K562 (cell line): ENCODE measurements at regions not wholly inside any gene's neighbourhood (a gene's known extent, or its start where the extent isn't known, plus 50 kb on each side); places are given as distances from the start of the nearest gene placed in this dataset.

ENCODE experiments used
- ATAC-seq: fragments of 200-7000 bp; cut with Tn5 transposase; 3 replicates; pipeline ENCODE4 v1.9.1; 2020; ENCODE audit warnings: moderate library complexity
- BruUV-seq: library from RNA; stranded (reverse); fragments of 400-500 nt; replicated peaks from 2 replicates; lab custom pipeline; 2021; lab: Mats Ljungman, UMichigan
- CTCF ChIA-PET: fragments of 300-600 bp; formaldehyde crosslinking; extraction: SDS; loops from one replicate; lab custom pipeline; 2021; ENCODE audit warnings: low intra/inter-chr PET ratio; lab: Yijun Ruan, JAX
- POLR2A ChIA-PET: fragments of 300-600, 350-650 bp; sonication (Branson Sonifier 250); formaldehyde crosslinking; extraction: SDS; loops from one replicate; lab custom pipeline; 2021; ENCODE audit warnings: antibody characterized with exemption, inconsistent platforms; lab: Yijun Ruan, JAX
- DNase-seq, 4 experiments: peaks; one replicate each; pipeline versions ENCODE4 v3.0.0 to v3.0.0-alpha.2; 2011 to 2018; ENCODE audit warnings: low spot score in 3 of 4, mixed read lengths in 3 of 4; ENCODE audit errors: extremely low read depth in 1 of 4
- FAIRE-seq: peaks from 2 replicates; lab custom pipeline; 2011; peaks lifted over from hg19 to GRCh38; lab: Jason Lieb, UNC
- H2AFZ ChIP-seq: 2 replicates; pipeline ENCODE4 v1.6.0; 2011; ENCODE audit warnings: low read depth, low read length, control low read depth, inconsistent platforms
- H3K27ac ChIP-seq: fragments of 200-600 bp; 3 replicates; pipeline ENCODE4 v1.8.0; 2011; ENCODE audit warnings: low read depth, mild to moderate bottlenecking, control low read depth, inconsistent platforms, low read length, moderate library complexity, mixed read lengths; ENCODE audit errors: extremely low read depth
- H3K27me3 ChIP-seq, 2 experiments: fragments of 300-600 bp in 1 of 2; 2 replicates in 1 of 2; 3 replicates in 1 of 2; pipeline versions ENCODE4 v1.6.0 to v1.8.0; 2011; ENCODE audit warnings: inconsistent platforms in 2 of 2, low read length in 2 of 2, mild to moderate bottlenecking in 1 of 2, mixed read lengths in 1 of 2, moderate library complexity in 1 of 2; ENCODE audit not compliant: control insufficient read depth in 2 of 2, insufficient read depth in 2 of 2
- H3K36me3 ChIP-seq: fragments of 300-600 bp; 3 replicates; pipeline ENCODE4 v1.8.0; 2011; ENCODE audit warnings: mild to moderate bottlenecking, low read length, inconsistent platforms; ENCODE audit not compliant: control insufficient read depth, insufficient read depth
- H3K4me1 ChIP-seq, 2 experiments: fragments of 200-600 bp in 1 of 2; replicated peaks in 1 of 2; 2 replicates in 1 of 2; 3 replicates in 1 of 2; pipeline versions ENCODE4 v1.5.1 to v1.8.0; 2011; ENCODE audit warnings: inconsistent platforms in 2 of 2, low read length in 2 of 2, mild to moderate bottlenecking in 1 of 2, mixed read lengths in 1 of 2, moderate library complexity in 1 of 2; ENCODE audit not compliant: control insufficient read depth in 2 of 2, insufficient read depth in 2 of 2
- H3K4me2 ChIP-seq: 2 replicates; pipeline ENCODE4 v1.6.1; 2011; ENCODE audit warnings: low read length, control low read depth, inconsistent platforms, mixed read lengths; ENCODE audit not compliant: insufficient read depth
- H3K4me3 ChIP-seq: fragments of 200-600 bp; sonication (generic), shearing (Covaris generic); 2 replicates; pipeline ENCODE4 v1.5.1; 2016; ENCODE audit warnings: control low read depth, inconsistent platforms
- H3K79me2 ChIP-seq: fragments of 200-600 bp; 3 replicates; pipeline ENCODE4 v1.8.0; 2011; ENCODE audit warnings: low read length, inconsistent platforms; ENCODE audit not compliant: control insufficient read depth, insufficient read depth
- H3K9ac ChIP-seq, 2 experiments: 2 replicates each; pipeline versions ENCODE4 v1.6.0 to v1.6.1; 2011; ENCODE audit warnings: low read depth in 2 of 2, low read length in 2 of 2, control low read depth in 1 of 2, inconsistent platforms in 1 of 2, mild to moderate bottlenecking in 1 of 2, mixed read lengths in 1 of 2; ENCODE audit not compliant: insufficient read depth in 1 of 2
- H3K9me1 ChIP-seq: one replicate; pipeline ENCODE4 v1.6.0; 2011; ENCODE audit warnings: inconsistent platforms, mild to moderate bottlenecking, low read length, moderate library complexity; ENCODE audit not compliant: control insufficient read depth, insufficient read depth
- H3K9me3 ChIP-seq: replicated peaks from 2 replicates; pipeline ENCODE4 v1.5.1; 2011; ENCODE audit warnings: low read depth, low read length, inconsistent platforms; ENCODE audit not compliant: control insufficient read depth, insufficient read depth
- H4K20me1 ChIP-seq: replicated peaks from 2 replicates; pipeline ENCODE4 v1.6.1; 2011; ENCODE audit warnings: low read length, inconsistent platforms, mixed read lengths; ENCODE audit not compliant: control insufficient read depth, insufficient read depth
- CTCF ChIP-seq, 3 experiments: IDR thresholded peaks in 2 of 3; conservative IDR thresholded peaks in 1 of 3; 2 replicates each; pipeline ENCODE4 v1.5.1; 2011 to 2012; ENCODE audit warnings: low read length in 3 of 3, mild to moderate bottlenecking in 3 of 3, control low read depth in 2 of 3, improper control_type of control experiment in 1 of 3, inconsistent platforms in 1 of 3, low read depth in 1 of 3, mixed read lengths in 1 of 3, moderate library complexity in 1 of 3; ENCODE audit not compliant: insufficient read depth in 2 of 3
- ETV1 ChIP-seq: fragments of 450-650 bp; conservative IDR thresholded peaks from 2 replicates; pipeline ENCODE4 v1.6.1; 2016; ENCODE audit warnings: missing genetic modification characterization, control low read depth, low read depth, missing compliant biosample characterization
- ETV5 ChIP-seq: sonication (generic); formaldehyde crosslinking; IDR thresholded peaks from 2 replicates; pipeline ENCODE4 v1.4.0; 2020; ENCODE audit warnings: low read depth, mild to moderate bottlenecking, missing genetic modification reagents
- KLF1 ChIP-seq: fragments of 450-650 bp; IDR thresholded peaks from 2 replicates; pipeline ENCODE4 v1.6.1; 2016; ENCODE audit warnings: missing genetic modification characterization, missing compliant biosample characterization
- SIRT6 ChIP-seq: IDR thresholded peaks from one replicate; pipeline ENCODE4 v1.6.1; 2012; ENCODE audit warnings: low read depth, mild to moderate bottlenecking, control low read depth, inconsistent platforms, low read length, moderate library complexity
- SMARCC2 ChIP-seq: fragments of 450-650 bp; IDR thresholded peaks from 2 replicates; pipeline ENCODE4 v1.6.1; 2017; ENCODE audit warnings: antibody characterized with exemption, moderate library complexity, mild to moderate bottlenecking, low read depth
- WGBS: fragments of 100-300 bp; shearing (Covaris generic); methylation state at CpG from one replicate; pipeline ENCODE4 v1.1.6; 2016; ENCODE audit warnings: low coverage, mixed read lengths; ENCODE audit not compliant: insufficient coverage; ENCODE audit errors: missing lambda C conversion rate; 5-methylcytosine and 5-hydroxymethylcytosine counted together
- in situ Hi-C: fragments of 300-500 bp; cut with MboI; formaldehyde crosslinking; loops from 4 replicates; pipeline ENCODE4 v1.15.0; 2018; ENCODE audit warnings: inconsistent platforms, mixed read lengths
- intact Hi-C: fragments of 100-400 bp; cut with micrococcal nuclease; formaldehyde crosslinking; loops from 2 replicates; pipeline ENCODE4 v1.14.2; 2022

GRCh38 chr4:81356621-81357020, 115.1 kb downstream of the RASGEF1B start:
- FAIRE-seq: no peak
- H3K9ac ChIP-seq: no peak overlapping the region
- no peaks in the 10 kb centered on the region for H3K9me1 ChIP-seq
- TF ChIP-seq CTCF (IDR thresholded peaks at IDR 0.05 in 2 of 3, conservative IDR thresholded peaks at IDR 0.05 in 1 of 3; ENCODE audit: insufficient read depth in 2 of 3, low read depth in 1 of 3, low read length in 3 of 3): no peak
- TF ChIP-seq KLF1 (tag): no peak
- no peak for TF ChIP-seq ETV1 (tag)
- no peak for TF ChIP-seq SIRT6
- no peak for TF ChIP-seq SMARCC2
- TF ChIP-seq ETV5: no peak
- 7% methylated on average over 1 of the region's 1 CpG for WGBS
- H3K4me3 ChIP-seq: no peak overlapping the region
- intact Hi-C loops (no loop called here), in situ Hi-C loops (loop anchor here (10.0 kb wide), 1 partner anchor 992 kb away; no protein-coding TSS in a partner anchor)
- H3K9me3 ChIP-seq: no peaks in the 10 kb centered on the region
- H3K4me1 ChIP-seq: no peaks in the 10 kb centered on the region
- POLR2A ChIA-PET: interaction anchor here (0.7 kb wide), 1 partner anchor 214 kb away, joined by 3 read pairs; no protein-coding TSS in a partner anchor
- CTCF ChIA-PET: no interaction called here
- BruUV-seq: no TSS peak
- no peak for DNase-seq
- no peaks in the 10 kb centered on the region for H3K79me2 ChIP-seq
- H3K27ac ChIP-seq: no peak overlapping the region
- no peak overlapping the region for H2AFZ ChIP-seq
- H3K36me3 ChIP-seq: no peaks in the 10 kb centered on the region
- no peak overlapping the region for H3K4me2 ChIP-seq
- ATAC-seq: no peak
- peaks cover 3% of the 10 kb centered on the region; the same call in 1 of the 2 replicates for H4K20me1 ChIP-seq
- no peaks in the 10 kb centered on the region for H3K27me3 ChIP-seq
